OCI-LY7 (cell line): ENCODE measurements at regions not wholly inside any gene's neighbourhood (a gene's known extent, or its start where the extent isn't known, plus 50 kb on each side); places are given as distances from the start of the nearest gene placed in this dataset.

ENCODE experiments used
- BruUV-seq: library from RNA; stranded (reverse); fragments of 400-500 nt; replicated peaks from 2 replicates; lab custom pipeline; 2021; lab: Mats Ljungman, UMichigan
- CTCF ChIA-PET: fragments of 300-600 bp; sonication (Branson Sonifier 250); formaldehyde crosslinking; loops from one replicate; lab custom pipeline; 2022; ENCODE audit warnings: antibody characterized with exemption; ENCODE audit not compliant: unreplicated experiment; lab: Charles Lee
- POLR2A ChIA-PET: fragments of 300-600 bp; sonication (Branson Sonifier 250); formaldehyde crosslinking; loops from one replicate; lab custom pipeline; 2022; ENCODE audit warnings: antibody characterized with exemption; lab: Charles Lee
- DNase-seq: peaks from one replicate; pipeline ENCODE4 v3.0.0-alpha.2; 2015; ENCODE audit warnings: low spot score
- H2AFZ ChIP-seq: fragments of 200-600 bp; sonication (generic), shearing (Covaris generic); 2 replicates; pipeline ENCODE4 v1.6.1; 2014; ENCODE audit warnings: mild to moderate bottlenecking, antibody characterized with exemption, low read length, moderate library complexity
- H3K27ac ChIP-seq: fragments of 200-600 bp; sonication (generic); 2 replicates; pipeline ENCODE4 v1.5.1; 2014; ENCODE audit warnings: mixed run types, low read depth, mild to moderate bottlenecking, moderate library complexity, low read length, inconsistent platforms; ENCODE audit not compliant: poor library complexity, severe bottlenecking
- H3K36me3 ChIP-seq: fragments of 200-600 bp; sonication (generic); 2 replicates; pipeline ENCODE4 v1.6.1; 2014; ENCODE audit warnings: mild to moderate bottlenecking, antibody characterized with exemption, low read length, moderate library complexity, mixed read lengths; ENCODE audit not compliant: insufficient read depth
- H3K4me1 ChIP-seq: fragments of 200-600 bp; sonication (generic); 2 replicates; pipeline ENCODE4 v1.5.1; 2014; ENCODE audit warnings: mild to moderate bottlenecking, low read length; ENCODE audit not compliant: insufficient read depth, poor library complexity, severe bottlenecking
- H3K4me2 ChIP-seq: fragments of 200-600 bp; sonication (generic); 2 replicates; pipeline ENCODE4 v1.6.1; 2014; ENCODE audit warnings: mild to moderate bottlenecking, low read length
- H3K4me3 ChIP-seq: fragments of 200-600 bp; sonication (generic); 2 replicates; pipeline ENCODE4 v1.5.1; 2014; ENCODE audit warnings: mild to moderate bottlenecking, low read depth, low read length; ENCODE audit not compliant: poor library complexity, severe bottlenecking
- H3K79me2 ChIP-seq: fragments of 200-600 bp; sonication (generic); 2 replicates; pipeline ENCODE4 v1.6.1; 2016; ENCODE audit warnings: low read depth, mild to moderate bottlenecking, low read length, moderate library complexity, mixed read lengths; ENCODE audit not compliant: insufficient read depth
- H3K9me2 ChIP-seq: fragments of 200-600 bp; sonication (generic); 2 replicates; pipeline ENCODE4 v1.6.1; 2016; ENCODE audit warnings: mild to moderate bottlenecking, low read length, mixed read lengths; ENCODE audit not compliant: insufficient read depth
- H3K9me3 ChIP-seq: fragments of 200-600 bp; sonication (generic); 2 replicates; pipeline ENCODE4 v1.6.1; 2014; ENCODE audit warnings: mild to moderate bottlenecking, mixed run types, low read length, mixed read lengths
- H4K20me1 ChIP-seq: fragments of 200-600 bp; sonication (generic); 2 replicates; pipeline ENCODE4 v1.6.1; 2014; ENCODE audit warnings: mild to moderate bottlenecking, antibody characterized with exemption, low read length, moderate library complexity, mixed read lengths; ENCODE audit not compliant: insufficient read depth
- CTCF ChIP-seq: fragments of 200-600 bp; sonication (generic); conservative IDR thresholded peaks from 2 replicates; pipeline ENCODE4 v1.5.1; 2014; ENCODE audit warnings: mild to moderate bottlenecking, antibody characterized with exemption, low read length, moderate library complexity, mixed read lengths
- EZH2phosphoT487 ChIP-seq: fragments of 200-600 bp; sonication (generic); IDR thresholded peaks from 2 replicates; pipeline ENCODE4 v1.6.1; 2018; ENCODE audit warnings: low read depth, borderline replicate concordance, mild to moderate bottlenecking, mixed run types, antibody characterized with exemption, low read length, moderate library complexity, mixed read lengths
- intact Hi-C: fragments of 100-400 bp; cut with micrococcal nuclease; formaldehyde crosslinking; loops from one replicate; pipeline ENCODE4 v1.10.0; 2022; ENCODE audit not compliant: unreplicated experiment

GRCh38 chr2:80894486-80894885 lies 589.9 kb upstream of the LRRTM1 start:
- CTCF ChIA-PET: no interaction called here
- POLR2A ChIA-PET: interaction anchor here (1.0 kb wide), 1 partner anchor 14 kb away, joined by 6 read pairs; no protein-coding TSS in a partner anchor
- no peak for DNase-seq
- Histone ChIP-seq H3K4me1 (no peaks in the 10 kb centered on the region), H3K27ac (no peak overlapping the region), H3K4me3 (no peak overlapping the region), H3K79me2 (no peaks in the 10 kb centered on the region), H3K36me3 (no peaks in the 10 kb centered on the region), H3K4me2 (no peak overlapping the region), H3K9me3 (no peaks in the 10 kb centered on the region), H3K9me2 (no peaks in the 10 kb centered on the region), H4K20me1 (no peaks in the 10 kb centered on the region), H2AFZ (no peak overlapping the region)
- TF ChIP-seq CTCF: no peak
- no peak for TF ChIP-seq EZH2phosphoT487
- BruUV-seq: no TSS peak
- intact Hi-C loops: no loop called here

GRCh38 chr2:80893711-80894110 lies 589.2 kb upstream of the LRRTM1 start:
- no peaks in the 10 kb centered on the region for H3K9me2 ChIP-seq
- no peaks in the 10 kb centered on the region for H3K79me2 ChIP-seq
- H4K20me1 ChIP-seq: no peaks in the 10 kb centered on the region
- H3K4me2 ChIP-seq: no peak overlapping the region
- intact Hi-C loops: no loop called here
- H3K27ac ChIP-seq: no peak overlapping the region
- H3K9me3 ChIP-seq: no peaks in the 10 kb centered on the region
- H2AFZ ChIP-seq: no peak overlapping the region
- no peak overlapping the region for H3K4me3 ChIP-seq
- DNase-seq: no peak
- H3K4me1 ChIP-seq: no peaks in the 10 kb centered on the region
- TF ChIP-seq EZH2phosphoT487 (no peak), CTCF (no peak)
- no peaks in the 10 kb centered on the region for H3K36me3 ChIP-seq
- BruUV-seq: no TSS peak
- CTCF ChIA-PET: no interaction called here
- POLR2A ChIA-PET: no interaction called here

DNA sequence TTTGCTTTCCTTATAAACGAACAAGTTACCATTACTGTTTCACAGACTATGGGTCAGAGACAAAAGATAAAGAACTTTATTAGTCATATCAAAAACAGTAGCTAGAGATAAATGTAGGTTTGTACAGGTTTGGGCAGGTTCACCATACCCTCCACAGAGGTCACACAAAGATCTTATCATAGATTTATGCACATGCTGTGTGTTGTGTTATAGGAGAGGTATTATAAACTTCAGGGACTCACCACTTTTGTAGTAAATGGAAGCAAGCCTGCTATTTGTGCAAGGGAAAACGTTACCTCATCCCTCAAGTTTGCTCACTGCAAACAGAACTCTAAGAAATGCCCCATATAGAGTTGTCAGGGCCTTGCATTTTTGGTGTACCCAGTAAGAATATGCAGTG lies 584.5 kb upstream of the LRRTM1 start:
- Histone ChIP-seq H3K4me2 (no peak overlapping the region), H3K27ac (no peak overlapping the region), H3K9me2 (no peaks in the 10 kb centered on the region), H3K79me2 (no peaks in the 10 kb centered on the region), H2AFZ (no peak overlapping the region), H3K4me1 (no peaks in the 10 kb centered on the region), H3K9me3 (no peaks in the 10 kb centered on the region), H4K20me1 (no peaks in the 10 kb centered on the region), H3K36me3 (no peaks in the 10 kb centered on the region), H3K4me3 (no peak overlapping the region)
- CTCF ChIA-PET: no interaction called here
- no TSS peak for BruUV-seq
- TF ChIP-seq EZH2phosphoT487: no peak
- TF ChIP-seq CTCF: no peak
- intact Hi-C loops: no loop called here
- DNase-seq: no peak
- POLR2A ChIA-PET: interaction anchor here (0.6 to 1.2 kb wide), 4 partner anchors 13 to 343 kb away, joined by 3 to 4 read pairs (median 3); no protein-coding TSS in a partner anchor
